Activated naive CD8-positive, alpha-beta T cell (primary cell): ENCODE measurements at regions not wholly inside any gene's neighbourhood (a gene's known extent, or its start where the extent isn't known, plus 50 kb on each side); places are given as distances from the start of the nearest gene placed in this dataset.

Experiments used
- H3K27ac Mint-ChIP-seq: one replicate; pipeline ENCODE4 v1.8.0; 2021; ENCODE audit warnings: mixed read lengths
- H3K27me3 Mint-ChIP-seq: one replicate; pipeline ENCODE4 v1.8.0; 2021; ENCODE audit warnings: mixed read lengths
- H3K36me3 Mint-ChIP-seq: one replicate; pipeline ENCODE4 v1.8.0; 2021; ENCODE audit warnings: mixed read lengths
- H3K4me1 Mint-ChIP-seq: one replicate; pipeline ENCODE4 v1.8.0; 2021; ENCODE audit warnings: low read depth, mixed read lengths
- H3K4me3 Mint-ChIP-seq: one replicate; pipeline ENCODE4 v1.8.0; 2021; ENCODE audit warnings: mild to moderate bottlenecking, mixed read lengths
- H3K9me3 Mint-ChIP-seq: one replicate; pipeline ENCODE4 v1.8.0; 2021; ENCODE audit warnings: low read depth, mixed read lengths

GRCh38 chr17:13321951-13322701 lies 279.6 kb downstream of the HS3ST3A1 start:
- Mint-ChIP-seq H3K27ac (no peak overlapping the region), H3K4me1 (no peaks in the 10 kb centered on the region), H3K27me3 (peaks cover 9% of the 10 kb centered on the region), H3K36me3 (no peaks in the 10 kb centered on the region), H3K4me3 (no peak overlapping the region), H3K9me3 (no peaks in the 10 kb centered on the region)

DNA sequence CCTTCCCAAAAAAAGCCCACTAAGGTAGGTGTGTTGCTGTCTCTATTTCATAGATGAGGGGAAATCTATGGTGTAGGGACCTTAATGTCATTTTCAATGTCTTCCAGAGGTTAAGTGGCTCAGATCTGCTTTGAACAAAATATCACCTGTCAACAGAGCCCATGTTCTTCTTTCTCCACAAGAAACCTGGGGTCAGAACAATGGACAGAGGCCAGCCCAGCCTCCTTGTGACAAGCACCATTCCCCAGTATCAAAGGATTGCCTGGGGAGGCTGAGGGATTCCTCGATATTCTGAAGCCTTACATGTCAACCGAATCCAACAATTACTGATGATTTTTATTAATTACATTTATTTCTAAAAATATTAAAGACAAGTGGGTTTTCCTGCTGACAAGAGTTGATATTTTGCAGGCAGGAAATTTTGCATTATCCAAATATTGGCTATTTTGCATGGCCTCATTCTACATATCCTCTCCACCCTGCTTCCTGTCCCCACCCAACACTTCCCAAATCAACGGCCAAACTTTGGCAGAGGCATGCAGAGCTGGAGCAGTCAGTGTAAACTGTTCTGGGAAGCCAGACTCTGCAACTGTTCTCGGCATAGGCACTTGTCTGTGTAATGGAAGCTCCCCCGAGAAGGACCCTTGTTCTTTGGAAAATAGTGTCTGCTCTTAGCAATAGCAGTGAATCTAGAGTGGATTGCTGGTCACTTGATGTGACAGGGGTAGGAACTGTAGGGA lies 281.5 kb downstream of the HS3ST3A1 start:
- no peaks in the 10 kb centered on the region for H3K4me1 Mint-ChIP-seq

GRCh38 chr17:13316657-13317056 lies 285.1 kb downstream of the HS3ST3A1 start:
- Mint-ChIP-seq H3K4me1 (no peaks in the 10 kb centered on the region), H3K4me3 (no peak overlapping the region), H3K27me3 (peaks cover 11% of the 10 kb centered on the region), H3K36me3 (no peaks in the 10 kb centered on the region), H3K27ac (no peak overlapping the region), H3K9me3 (no peaks in the 10 kb centered on the region)

More for the DNA sequence above, 281.5 kb downstream of the HS3ST3A1 start:
- H3K27ac Mint-ChIP-seq = no peak overlapping the region
- peaks cover 9% of the 10 kb centered on the region for H3K27me3 Mint-ChIP-seq
- no peak overlapping the region for H3K4me3 Mint-ChIP-seq
- no peaks in the 10 kb centered on the region for H3K9me3 Mint-ChIP-seq
- H3K36me3 Mint-ChIP-seq = no peaks in the 10 kb centered on the region

DNA sequence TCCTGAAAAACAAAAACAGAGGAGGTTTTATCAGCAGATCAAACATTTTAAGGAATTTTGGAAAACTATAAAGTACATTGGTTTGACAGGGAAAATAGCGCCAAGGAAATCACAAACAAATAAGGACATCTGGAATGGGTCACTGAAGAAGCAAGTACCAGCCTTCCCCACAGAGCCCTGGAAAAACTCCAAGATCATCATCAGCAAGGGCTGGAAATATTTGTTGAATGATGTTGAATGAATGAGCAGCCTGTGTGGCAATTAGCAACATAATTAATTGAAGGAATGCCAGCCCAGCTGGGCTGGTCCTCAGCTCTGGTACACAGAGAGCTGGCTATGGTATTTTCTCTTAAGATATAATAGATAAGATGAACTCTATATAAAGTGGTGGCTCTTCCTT lies 290.4 kb downstream of the HS3ST3A1 start:
- Mint-ChIP-seq H3K4me3 (no peak overlapping the region), H3K27me3 (peaks cover 7% of the 10 kb centered on the region), H3K9me3 (no peaks in the 10 kb centered on the region), H3K4me1 (no peaks in the 10 kb centered on the region), H3K27ac (no peak overlapping the region), H3K36me3 (no peaks in the 10 kb centered on the region)

GRCh38 chr17:13310858-13311257 lies 290.9 kb downstream of the HS3ST3A1 start:
- Mint-ChIP-seq H3K4me1 (no peaks in the 10 kb centered on the region), H3K9me3 (no peaks in the 10 kb centered on the region)

DNA sequence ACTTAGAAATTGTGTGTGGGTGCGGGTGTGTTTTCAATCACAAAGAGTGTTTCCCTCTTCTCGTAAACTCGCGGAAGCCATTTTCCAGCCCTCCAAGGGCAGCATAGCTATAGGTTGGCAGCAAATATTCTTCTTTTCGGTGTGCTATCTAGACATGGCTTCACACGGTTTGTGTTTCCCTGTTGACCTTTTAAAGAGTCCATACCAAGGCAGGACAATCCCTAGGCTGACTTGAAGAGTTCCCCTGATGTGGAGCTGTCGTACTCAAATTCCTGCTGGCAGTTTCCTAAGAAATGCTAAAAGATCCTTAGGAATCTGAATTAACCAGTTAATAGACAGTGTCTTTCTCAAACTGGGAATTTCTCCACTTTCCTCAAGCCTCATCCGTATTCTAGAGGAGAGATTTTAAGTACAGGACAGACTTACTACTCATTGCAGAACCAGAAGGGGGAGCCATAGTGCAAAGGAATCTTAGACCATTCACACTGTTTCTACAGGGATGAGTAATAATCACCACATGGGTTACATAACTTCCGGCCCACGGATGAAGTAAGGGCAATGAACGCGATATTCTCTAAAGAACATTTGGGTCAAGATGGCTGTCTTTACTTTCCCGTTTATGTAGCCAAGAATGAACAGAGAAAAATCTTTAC lies 288.6 kb upstream of the ELAC2 start:
- H3K36me3 Mint-ChIP-seq = no peaks in the 10 kb centered on the region
- H3K4me1 Mint-ChIP-seq = no peaks in the 10 kb centered on the region
- no peak overlapping the region for H3K4me3 Mint-ChIP-seq
- no peak overlapping the region for H3K27ac Mint-ChIP-seq
- no peaks in the 10 kb centered on the region for H3K9me3 Mint-ChIP-seq
- H3K27me3 Mint-ChIP-seq = peaks cover 6% of the 10 kb centered on the region

More at GRCh38 chr17:13310858-13311257, 290.9 kb downstream of the HS3ST3A1 start:
- no peak overlapping the region for H3K4me3 Mint-ChIP-seq
- peaks cover 7% of the 10 kb centered on the region for H3K27me3 Mint-ChIP-seq
- no peak overlapping the region for H3K27ac Mint-ChIP-seq
- no peaks in the 10 kb centered on the region for H3K36me3 Mint-ChIP-seq

DNA sequence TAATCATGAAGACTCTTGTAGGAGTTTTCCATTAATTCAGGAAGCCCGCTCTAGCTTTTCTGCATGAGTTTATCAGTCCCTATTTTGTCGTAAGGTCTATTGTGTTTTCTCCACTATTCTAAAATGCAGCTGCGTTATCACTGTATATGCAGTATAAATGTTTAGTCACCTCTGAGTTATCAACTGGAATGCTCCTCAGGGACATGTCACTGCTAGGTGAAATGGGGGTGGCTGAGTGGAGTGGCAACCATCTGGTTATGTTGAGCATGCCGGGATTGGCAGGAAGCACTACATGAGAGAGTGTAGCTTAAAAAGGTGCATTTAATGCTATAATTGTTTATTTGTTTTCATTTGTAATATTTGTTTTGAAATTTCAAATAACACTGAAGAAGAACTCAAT lies 285.2 kb upstream of the ELAC2 start:
- H3K27ac Mint-ChIP-seq = no peak overlapping the region
- H3K9me3 Mint-ChIP-seq = no peaks in the 10 kb centered on the region
- peaks cover 5% of the 10 kb centered on the region for H3K27me3 Mint-ChIP-seq
- no peaks in the 10 kb centered on the region for H3K36me3 Mint-ChIP-seq
- H3K4me3 Mint-ChIP-seq = no peak overlapping the region
- no peaks in the 10 kb centered on the region for H3K4me1 Mint-ChIP-seq

- H3K4me3 Mint-ChIP-seq = no peak overlapping the region
- H3K9me3 Mint-ChIP-seq = no peaks in the 10 kb centered on the region
- H3K36me3 Mint-ChIP-seq = no peaks in the 10 kb centered on the region
- no peaks in the 10 kb centered on the region for H3K4me1 Mint-ChIP-seq
- H3K27ac Mint-ChIP-seq = no peak overlapping the region
- peaks cover 5% of the 10 kb centered on the region for H3K27me3 Mint-ChIP-seq
These were observed 284.6 kb upstream of the ELAC2 start for GRCh38 chr17:13302419-13302818.

DNA sequence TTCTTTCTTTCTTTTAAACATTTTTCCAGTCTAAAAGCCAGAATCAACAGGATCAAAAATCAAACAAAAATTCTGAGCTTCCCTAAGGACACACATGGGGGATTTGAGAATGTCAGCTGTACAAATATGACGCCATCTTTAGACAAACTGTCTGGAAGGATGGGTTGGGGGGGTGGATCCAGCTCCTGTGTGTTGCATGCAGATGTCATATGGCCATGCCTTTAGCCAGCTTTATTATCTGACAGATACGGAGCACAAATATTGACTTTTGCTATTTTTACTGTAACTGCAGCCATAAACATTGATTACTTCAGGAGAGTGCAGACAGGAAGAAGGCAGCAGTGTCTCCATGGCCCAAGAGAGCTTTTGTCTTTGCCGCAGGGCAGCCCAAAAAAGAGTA lies 279.4 kb upstream of the ELAC2 start:
- H3K36me3 Mint-ChIP-seq = no peaks in the 10 kb centered on the region
- H3K9me3 Mint-ChIP-seq = no peaks in the 10 kb centered on the region
- H3K4me1 Mint-ChIP-seq = no peaks in the 10 kb centered on the region
- H3K4me3 Mint-ChIP-seq = no peak overlapping the region
- H3K27ac Mint-ChIP-seq = no peak overlapping the region
- H3K27me3 Mint-ChIP-seq = peaks cover 1% of the 10 kb centered on the region

GRCh38 chr17:13293421-13293820 lies 275.6 kb upstream of the ELAC2 start:
- Mint-ChIP-seq H3K4me3 (no peak overlapping the region), H3K9me3 (no peaks in the 10 kb centered on the region), H3K27ac (no peak overlapping the region), H3K27me3 (no peaks in the 10 kb centered on the region), H3K4me1 (no peaks in the 10 kb centered on the region), H3K36me3 (no peaks in the 10 kb centered on the region)

GRCh38 chr17:13292291-13292690 lies 274.5 kb upstream of the ELAC2 start:
- Mint-ChIP-seq H3K4me3 (no peak overlapping the region), H3K4me1 (no peaks in the 10 kb centered on the region), H3K36me3 (no peaks in the 10 kb centered on the region), H3K9me3 (no peaks in the 10 kb centered on the region), H3K27ac (no peak overlapping the region), H3K27me3 (no peaks in the 10 kb centered on the region)

- Mint-ChIP-seq H3K9me3 (no peaks in the 10 kb centered on the region), H3K4me1 (no peaks in the 10 kb centered on the region), H3K27ac (no peak overlapping the region), H3K4me3 (no peak overlapping the region), H3K36me3 (no peaks in the 10 kb centered on the region), H3K27me3 (no peaks in the 10 kb centered on the region)
These were observed 270.4 kb upstream of the ELAC2 start for GRCh38 chr17:13288248-13288647.

DNA sequence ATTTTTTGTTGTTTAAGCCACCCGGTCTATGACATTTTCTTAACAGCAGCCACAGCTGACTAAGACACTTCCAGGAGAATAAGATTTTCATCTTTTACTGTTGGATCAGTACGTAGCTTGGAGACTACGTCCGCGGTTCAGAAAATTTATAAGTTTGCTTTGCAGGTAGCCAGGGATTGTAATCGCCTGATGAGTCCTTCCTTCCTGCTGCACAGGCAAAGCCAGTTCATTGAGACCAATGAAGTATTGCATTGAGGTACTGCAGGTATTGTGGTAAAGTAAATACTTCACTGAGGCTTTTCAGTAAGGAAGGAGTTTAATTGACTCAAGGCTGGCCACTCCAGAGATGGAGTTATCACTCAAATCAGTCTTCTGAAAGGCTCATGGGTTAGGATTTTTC lies 269.4 kb upstream of the ELAC2 start:
- H3K27me3 Mint-ChIP-seq = no peaks in the 10 kb centered on the region
- no peaks in the 10 kb centered on the region for H3K9me3 Mint-ChIP-seq
- H3K4me1 Mint-ChIP-seq = no peaks in the 10 kb centered on the region
- H3K36me3 Mint-ChIP-seq = no peaks in the 10 kb centered on the region
- H3K4me3 Mint-ChIP-seq = no peak overlapping the region
- no peak overlapping the region for H3K27ac Mint-ChIP-seq

- no peaks in the 10 kb centered on the region for H3K36me3 Mint-ChIP-seq
- H3K27me3 Mint-ChIP-seq = no peaks in the 10 kb centered on the region
- no peaks in the 10 kb centered on the region for H3K9me3 Mint-ChIP-seq
- no peak overlapping the region for H3K27ac Mint-ChIP-seq
- H3K4me3 Mint-ChIP-seq = no peak overlapping the region
- no peaks in the 10 kb centered on the region for H3K4me1 Mint-ChIP-seq
These were observed 265.8 kb upstream of the ELAC2 start for GRCh38 chr17:13283606-13284005.

DNA sequence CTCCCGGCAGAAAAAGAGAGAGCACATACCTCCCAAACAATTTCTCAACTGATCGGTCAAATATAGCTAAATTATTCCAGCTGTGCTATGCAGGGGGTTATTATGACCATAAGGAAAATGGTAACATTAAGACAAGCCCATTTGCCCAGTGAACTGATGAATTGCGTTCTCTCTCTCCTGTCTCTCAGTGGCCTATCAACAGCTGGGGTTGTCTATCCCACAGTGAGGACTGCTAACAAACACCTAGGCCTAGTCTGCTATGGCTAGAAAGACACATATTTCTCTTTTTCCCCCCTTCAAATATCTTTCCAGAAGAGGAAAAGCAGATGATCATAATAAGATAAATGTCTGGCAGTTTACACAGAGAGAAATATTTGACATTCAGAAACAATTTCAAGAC lies 263.8 kb upstream of the ELAC2 start:
- H3K4me3 Mint-ChIP-seq = no peak overlapping the region
- H3K4me1 Mint-ChIP-seq = no peaks in the 10 kb centered on the region
- no peaks in the 10 kb centered on the region for H3K27me3 Mint-ChIP-seq
- H3K9me3 Mint-ChIP-seq = no peaks in the 10 kb centered on the region
- no peak overlapping the region for H3K27ac Mint-ChIP-seq
- H3K36me3 Mint-ChIP-seq = no peaks in the 10 kb centered on the region
